ENCODE measurements at regions not wholly inside any gene's neighbourhood (a gene's known extent, or its start where the extent isn't known, plus 50 kb on each side); places are given as distances from the start of the nearest gene placed in this dataset.
"Not testable (repeated sequence)": the region's sequence is repeated elsewhere in the genome, so short reads cannot be mapped to it uniquely, and the experiment has no call there.

GRCh38 chr6:119523556-119523955 lies 174.0 kb upstream of the MAN1A1 start:
- Mint-ChIP-seq H3K4me1 (no peaks in the 10 kb centered on the region), H3K36me3 (ENCODE audit: low read depth) (no peaks in the 10 kb centered on the region), H3K27ac (no peak overlapping the region), H3K27me3 (peaks cover 28% of the 10 kb centered on the region), H3K9me3 (no peaks in the 10 kb centered on the region), H3K4me3 (no peak overlapping the region)
- ChIA-PET POLR2A (no interaction called here), CTCF (interaction anchor here (0.6 kb wide), 1 partner anchor 1933 kb away, joined by 4 read pairs; no protein-coding TSS in a partner anchor)
- DNase-seq = no peak

GRCh38 chr6:119521251-119521650 lies 171.7 kb upstream of the MAN1A1 start:
- H3K9me3 Mint-ChIP-seq = no peaks in the 10 kb centered on the region
- no peaks in the 10 kb centered on the region for H3K4me1 Mint-ChIP-seq
- no peak overlapping the region for H3K4me3 Mint-ChIP-seq
- no peak for DNase-seq
- ChIA-PET POLR2A (no interaction called here), CTCF (no interaction called here)
- H3K27me3 Mint-ChIP-seq = peaks cover 23% of the 10 kb centered on the region
- H3K27ac Mint-ChIP-seq = no peak overlapping the region
- no peaks in the 10 kb centered on the region for H3K36me3 Mint-ChIP-seq (ENCODE audit: low read depth)

- Mint-ChIP-seq H3K4me1 (no peaks in the 10 kb centered on the region), H3K4me3 (no peak overlapping the region), H3K36me3 (ENCODE audit: low read depth) (no peaks in the 10 kb centered on the region), H3K9me3 (no peaks in the 10 kb centered on the region), H3K27ac (no peak overlapping the region), H3K27me3 (peaks cover 21% of the 10 kb centered on the region)
- CTCF ChIA-PET = no interaction called here
- POLR2A ChIA-PET = no interaction called here
- no peak for DNase-seq
Observed at GRCh38 chr6:119517428-119517827, 167.9 kb upstream of the MAN1A1 start.

- ChIA-PET CTCF (interaction anchor here (1.3 to 1.4 kb wide), 2 partner anchors 12 to 14 kb away, joined by 3 read pairs; no protein-coding TSS in a partner anchor), POLR2A (no interaction called here)
- Mint-ChIP-seq H3K9me3 (no peaks in the 10 kb centered on the region), H3K4me1 (no peaks in the 10 kb centered on the region), H3K27ac (no peak overlapping the region), H3K27me3 (peaks cover 18% of the 10 kb centered on the region), H3K36me3 (ENCODE audit: low read depth) (no peaks in the 10 kb centered on the region), H3K4me3 (no peak overlapping the region)
- no peak for DNase-seq
Observed at GRCh38 chr6:119514345-119514744, 164.8 kb upstream of the MAN1A1 start.

- Mint-ChIP-seq H3K27me3 (peaks cover 11% of the 10 kb centered on the region), H3K36me3 (ENCODE audit: low read depth) (no peaks in the 10 kb centered on the region), H3K9me3 (no peaks in the 10 kb centered on the region), H3K27ac (no peak overlapping the region), H3K4me3 (no peak overlapping the region), H3K4me1 (no peaks in the 10 kb centered on the region)
- no peak for DNase-seq
- POLR2A ChIA-PET = no interaction called here
- CTCF ChIA-PET = no interaction called here
Observed at GRCh38 chr6:119511024-119511423, 161.5 kb upstream of the MAN1A1 start.

GRCh38 chr6:119510246-119510645 lies 160.7 kb upstream of the MAN1A1 start:
- Mint-ChIP-seq H3K9me3 (no peaks in the 10 kb centered on the region), H3K4me1 (no peaks in the 10 kb centered on the region)
- CTCF ChIA-PET = no interaction called here

GRCh38 chr6:119506631-119507174 lies 157.1 kb upstream of the MAN1A1 start:
- no peak for DNase-seq
- Mint-ChIP-seq H3K36me3 (ENCODE audit: low read depth) (no peaks in the 10 kb centered on the region), H3K9me3 (no peaks in the 10 kb centered on the region), H3K4me3 (no peak overlapping the region), H3K4me1 (no peaks in the 10 kb centered on the region), H3K27me3 (peaks cover 6% of the 10 kb centered on the region), H3K27ac (no peak overlapping the region)
- POLR2A ChIA-PET = no interaction called here
- CTCF ChIA-PET = no interaction called here

More at GRCh38 chr6:119510246-119510645, 160.7 kb upstream of the MAN1A1 start:
- Mint-ChIP-seq H3K4me3 (no peak overlapping the region), H3K27me3 (peaks cover 9% of the 10 kb centered on the region), H3K27ac (no peak overlapping the region), H3K36me3 (ENCODE audit: low read depth) (no peaks in the 10 kb centered on the region)
- DNase-seq = no peak
- POLR2A ChIA-PET = no interaction called here

- DNase-seq = no peak
- no peaks in the 10 kb centered on the region for H3K4me1 Mint-ChIP-seq
- no peaks in the 10 kb centered on the region for H3K9me3 Mint-ChIP-seq
- ChIA-PET CTCF (interaction anchor here (0.8 kb wide), 1 partner anchor 12 kb away, joined by 3 read pairs; no protein-coding TSS in a partner anchor), POLR2A (no interaction called here)
- H3K36me3 Mint-ChIP-seq (ENCODE audit: low read depth) = no peaks in the 10 kb centered on the region
- H3K27ac Mint-ChIP-seq = no peak overlapping the region
- no peak overlapping the region for H3K4me3 Mint-ChIP-seq
- H3K27me3 Mint-ChIP-seq = peaks cover 8% of the 10 kb centered on the region
Observed at GRCh38 chr6:119501798-119502483, 152.4 kb upstream of the MAN1A1 start.

GRCh38 chr6:119499797-119500196 lies 150.2 kb upstream of the MAN1A1 start:
- POLR2A ChIA-PET = no interaction called here
- CTCF ChIA-PET = no interaction called here
- H3K27me3 Mint-ChIP-seq = peaks cover 10% of the 10 kb centered on the region
- no peak overlapping the region for H3K27ac Mint-ChIP-seq
- no peaks in the 10 kb centered on the region for H3K36me3 Mint-ChIP-seq (ENCODE audit: low read depth)
- no peaks in the 10 kb centered on the region for H3K4me1 Mint-ChIP-seq
- DNase-seq = no peak
- H3K9me3 Mint-ChIP-seq = no peaks in the 10 kb centered on the region
- no peak overlapping the region for H3K4me3 Mint-ChIP-seq

GRCh38 chr6:119497988-119498727 lies 148.6 kb upstream of the MAN1A1 start:
- ChIA-PET POLR2A (no interaction called here), CTCF (interaction anchor here (0.6 kb wide), 2 partner anchors 20 to 55 kb away, joined by 3 to 4 read pairs; no protein-coding TSS in a partner anchor)
- H3K4me1 Mint-ChIP-seq = no peaks in the 10 kb centered on the region
- no peak overlapping the region for H3K4me3 Mint-ChIP-seq
- no peak overlapping the region for H3K27ac Mint-ChIP-seq
- no peaks in the 10 kb centered on the region for H3K36me3 Mint-ChIP-seq (ENCODE audit: low read depth)
- H3K27me3 Mint-ChIP-seq = peaks cover 12% of the 10 kb centered on the region
- H3K9me3 Mint-ChIP-seq = no peaks in the 10 kb centered on the region
- no peak for DNase-seq

GRCh38 chr6:119495230-119495683 lies 145.7 kb upstream of the MAN1A1 start:
- H3K27ac Mint-ChIP-seq = no peak overlapping the region
- DNase-seq = no peak
- H3K4me3 Mint-ChIP-seq = no peak overlapping the region
- H3K27me3 Mint-ChIP-seq = peaks cover 21% of the 10 kb centered on the region
- peaks cover 3% of the 10 kb centered on the region for H3K9me3 Mint-ChIP-seq
- POLR2A ChIA-PET = no interaction called here
- peaks cover 9% of the 10 kb centered on the region for H3K4me1 Mint-ChIP-seq
- H3K36me3 Mint-ChIP-seq (ENCODE audit: low read depth) = peaks cover 2% of the 10 kb centered on the region
- CTCF ChIA-PET = interaction anchor here (0.6 kb wide), 2 partner anchors 16 to 232 kb away, joined by 3 to 5 read pairs; no protein-coding TSS in a partner anchor

- Mint-ChIP-seq H3K9me3 (peaks cover 3% of the 10 kb centered on the region), H3K36me3 (ENCODE audit: low read depth) (peaks cover 5% of the 10 kb centered on the region), H3K4me1 (peaks cover 22% of the 10 kb centered on the region), H3K27me3 (peaks cover 16% of the 10 kb centered on the region), H3K27ac (no peak overlapping the region), H3K4me3 (no peak overlapping the region)
- CTCF ChIA-PET = interaction anchor here (0.7 kb wide), 1 partner anchor 44 kb away, joined by 4 read pairs; no protein-coding TSS in a partner anchor
- POLR2A ChIA-PET = no interaction called here
- no peak for DNase-seq
Observed at GRCh38 chr6:119493980-119494379, 144.4 kb upstream of the MAN1A1 start.

- DNase-seq; H3K36me3 Mint-ChIP-seq (ENCODE audit: low read depth); H3K9me3 Mint-ChIP-seq; POLR2A ChIA-PET; H3K4me3 Mint-ChIP-seq; CTCF ChIA-PET; H3K27ac Mint-ChIP-seq: not testable (repeated sequence)
- H3K4me1 Mint-ChIP-seq = peaks cover 23% of the 10 kb centered on the region
- peaks cover 16% of the 10 kb centered on the region for H3K27me3 Mint-ChIP-seq
Observed at GRCh38 chr6:119491112-119491511, 141.6 kb upstream of the MAN1A1 start.
